ENCODE measurements at regions not wholly inside any gene's neighbourhood (a gene's known extent, or its start where the extent isn't known, plus 50 kb on each side); places are given as distances from the start of the nearest gene placed in this dataset.

GRCh38 chr6:137700751-137701477 lies 166.1 kb upstream of the TNFAIP3 start:
- TF ChIP-seq CTCF (IDR thresholded peaks at IDR 0.05) (no peak), POLR2A (IDR thresholded peaks at IDR 0.05) (no peak), POLR2AphosphoS5 (IDR thresholded peaks at IDR 0.05) (no peak)

All from upper lobe of left lung (tissue), 4 donors.